ENCODE measurements at regions not wholly inside any gene's neighbourhood (a gene's known extent, or its start where the extent isn't known, plus 50 kb on each side); places are given as distances from the start of the nearest gene placed in this dataset.

GRCh38 chr2:210861038-210861665 is 304.8 kb downstream of the CPS1 start (continued):
- TF ChIP-seq TAF7 (optimal IDR thresholded peaks at IDR 0.05; ENCODE audit: borderline replicate concordance, low read depth, low read length) (no peak), TEAD4 (IDR thresholded peaks at IDR 0.05; ENCODE audit: low read depth, low read length) (no peak), ATF3 (IDR thresholded peaks at IDR 0.05; ENCODE audit: insufficient read depth, low read depth, low read length) (no peak)
